Epithelial cell of proximal tubule (primary cell): ENCODE measurements at regions not wholly inside any gene's neighbourhood (a gene's known extent, or its start where the extent isn't known, plus 50 kb on each side); places are given as distances from the start of the nearest gene placed in this dataset.
A peak's percentile ranks its signal among the peaks of the same experiment; 100 is the strongest.

Experiments
- DNase-seq: peaks from one replicate; pipeline ENCODE4 v3.0.0-alpha.2; 2011; ENCODE audit warnings: low read depth
- H3K4me3 ChIP-seq: 2 replicates; pipeline ENCODE4 v1.5.1; 2011; ENCODE audit warnings: low read depth, mild to moderate bottlenecking, low read length
- CTCF ChIP-seq: conservative IDR thresholded peaks from 2 replicates; pipeline ENCODE4 v1.5.1; 2012; ENCODE audit warnings: low read depth, mild to moderate bottlenecking, low read length

GRCh38 chr3:168617658-168618057, 521.9 kb upstream of the GOLIM4 start:
- no peak for TF ChIP-seq CTCF
- no peak overlapping the region for H3K4me3 ChIP-seq
- no peak for DNase-seq

GRCh38 chr3:168616915-168617314, 521.2 kb upstream of the GOLIM4 start:
- no peak for TF ChIP-seq CTCF
- no peak for DNase-seq
- no peak overlapping the region for H3K4me3 ChIP-seq

GRCh38 chr3:168615493-168616020, 519.8 kb upstream of the GOLIM4 start:
- DNase-seq = no peak
- H3K4me3 ChIP-seq = no peak overlapping the region
- no peak for TF ChIP-seq CTCF

GRCh38 chr3:168613151-168613550, 517.4 kb upstream of the GOLIM4 start:
- no peak overlapping the region for H3K4me3 ChIP-seq
- no peak for DNase-seq
- no peak for TF ChIP-seq CTCF

- no peak for DNase-seq
- TF ChIP-seq CTCF = no peak
- H3K4me3 ChIP-seq = no peak overlapping the region
These were observed 516.9 kb upstream of the GOLIM4 start for GRCh38 chr3:168612671-168613070.

GRCh38 chr3:168611826-168612225, 516.1 kb upstream of the GOLIM4 start:
- no peak for DNase-seq
- peak; percentile 16 for TF ChIP-seq CTCF
- H3K4me3 ChIP-seq = no peak overlapping the region

GRCh38 chr3:168608926-168609325, 513.2 kb upstream of the GOLIM4 start:
- DNase-seq = no peak
- TF ChIP-seq CTCF = no peak

More at GRCh38 chr3:168608926-168609325, 513.2 kb upstream of the GOLIM4 start:
- no peak overlapping the region for H3K4me3 ChIP-seq
